ENCODE measurements at regions not wholly inside any gene's neighbourhood (a gene's known extent, or its start where the extent isn't known, plus 50 kb on each side); places are given as distances from the start of the nearest gene placed in this dataset.

DNA sequence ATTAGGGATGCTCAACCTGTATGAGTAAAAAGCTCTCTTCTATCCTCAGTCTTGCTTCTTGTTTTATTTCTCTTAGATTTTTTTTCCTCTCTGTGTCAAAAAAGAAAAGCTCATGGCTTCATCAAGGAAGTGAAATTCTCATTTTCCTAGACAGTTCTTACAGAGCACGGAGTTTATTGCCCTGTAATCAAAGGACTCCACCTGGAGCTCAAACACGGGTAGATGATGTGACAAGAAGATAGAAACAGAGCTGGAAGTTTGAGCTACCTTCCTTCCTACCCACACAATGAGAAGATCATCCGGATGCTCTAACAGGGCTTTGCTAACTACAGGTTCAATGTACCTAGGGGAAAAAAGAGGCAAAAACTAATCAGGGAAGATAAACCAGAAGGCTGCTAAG is 564.8 kb downstream of the MED13L start:
- Mint-ChIP-seq H3K36me3 (ENCODE audit: low read depth) (no peaks in the 10 kb centered on the region), H3K4me3 (no peak overlapping the region), H3K27ac (no peak overlapping the region), H3K9me3 (no peaks in the 10 kb centered on the region), H3K27me3 (no peaks in the 10 kb centered on the region), H3K4me1 (ENCODE audit: low read depth) (no peaks in the 10 kb centered on the region)
- intact Hi-C loops (cut with micrococcal nuclease): no loop called here

DNA sequence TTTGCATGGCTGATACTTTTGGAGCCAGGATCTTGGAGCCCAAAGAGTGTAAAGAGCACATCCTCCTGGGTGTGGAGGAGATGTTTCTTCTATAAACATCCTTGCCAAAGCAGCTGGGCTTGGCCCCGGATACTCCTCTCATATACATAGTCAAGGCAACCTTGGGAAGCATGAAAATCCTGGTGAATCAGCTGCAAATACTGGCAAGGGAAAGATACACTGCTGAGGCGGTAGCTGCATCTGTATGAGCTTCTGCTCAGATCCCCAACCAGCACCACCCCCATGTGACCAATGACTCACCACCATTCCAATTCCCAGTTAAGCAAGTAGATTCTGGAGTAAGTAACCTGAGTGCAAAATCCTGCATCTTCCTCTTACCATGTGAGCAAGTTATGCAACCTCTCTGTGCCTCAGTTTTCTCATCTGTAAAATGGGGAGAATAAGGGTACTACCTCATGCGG is 567.4 kb downstream of the MED13L start:
- Mint-ChIP-seq H3K4me3 (no peak overlapping the region), H3K36me3 (ENCODE audit: low read depth) (no peaks in the 10 kb centered on the region), H3K27ac (no peak overlapping the region), H3K4me1 (ENCODE audit: low read depth) (no peaks in the 10 kb centered on the region), H3K27me3 (no peaks in the 10 kb centered on the region), H3K9me3 (no peaks in the 10 kb centered on the region)
- intact Hi-C loops (cut with micrococcal nuclease): no loop called here

GRCh38 chr12:115709540-115710011 is 567.9 kb downstream of the MED13L start:
- no peak overlapping the region for H3K27ac Mint-ChIP-seq
- H3K4me1 Mint-ChIP-seq (ENCODE audit: low read depth): no peaks in the 10 kb centered on the region
- no peaks in the 10 kb centered on the region for H3K27me3 Mint-ChIP-seq
- no peak overlapping the region for H3K4me3 Mint-ChIP-seq
- H3K9me3 Mint-ChIP-seq: no peaks in the 10 kb centered on the region
- no peaks in the 10 kb centered on the region for H3K36me3 Mint-ChIP-seq (ENCODE audit: low read depth)
- intact Hi-C loops (cut with micrococcal nuclease): no loop called here

GRCh38 chr12:115708801-115709200 is 568.7 kb downstream of the MED13L start:
- Mint-ChIP-seq H3K4me1 (ENCODE audit: low read depth) (no peaks in the 10 kb centered on the region), H3K9me3 (no peaks in the 10 kb centered on the region), H3K27ac (no peak overlapping the region), H3K27me3 (no peaks in the 10 kb centered on the region), H3K4me3 (no peak overlapping the region), H3K36me3 (ENCODE audit: low read depth) (no peaks in the 10 kb centered on the region)
- intact Hi-C loops (cut with micrococcal nuclease): no loop called here

GRCh38 chr12:115700896-115701465 is 576.5 kb downstream of the MED13L start:
- no peak overlapping the region for H3K27ac Mint-ChIP-seq
- intact Hi-C loops (cut with micrococcal nuclease): no loop called here
- H3K4me3 Mint-ChIP-seq: no peak overlapping the region
- no peaks in the 10 kb centered on the region for H3K9me3 Mint-ChIP-seq
- no peaks in the 10 kb centered on the region for H3K36me3 Mint-ChIP-seq (ENCODE audit: low read depth)
- no peaks in the 10 kb centered on the region for H3K4me1 Mint-ChIP-seq (ENCODE audit: low read depth)
- H3K27me3 Mint-ChIP-seq: no peaks in the 10 kb centered on the region

- no peak overlapping the region for H3K4me3 Mint-ChIP-seq
These were observed 577.4 kb downstream of the MED13L start for GRCh38 chr12:115700081-115700480.

DNA sequence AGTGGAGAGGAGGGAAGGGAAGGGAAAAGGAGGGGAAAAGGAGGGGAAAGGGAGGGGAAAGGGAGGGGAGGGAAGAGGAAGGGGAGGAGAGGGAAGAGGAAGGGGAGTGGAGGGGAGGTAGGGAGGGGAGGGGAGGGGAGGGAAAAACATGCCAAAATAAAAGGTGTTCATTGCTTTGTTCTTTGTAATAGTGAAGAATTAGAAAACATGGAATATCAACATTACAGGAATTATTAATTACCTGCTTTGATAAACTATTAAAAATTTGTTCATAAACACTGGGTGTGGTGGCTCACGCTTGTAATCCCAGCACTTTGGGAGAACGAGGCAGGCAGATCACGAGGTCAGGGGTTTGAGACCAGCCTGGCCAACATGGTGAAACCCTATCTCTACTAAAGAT is 579.2 kb downstream of the MED13L start:
- Mint-ChIP-seq H3K27me3 (no peaks in the 10 kb centered on the region), H3K27ac (no peak overlapping the region), H3K4me3 (no peak overlapping the region), H3K4me1 (ENCODE audit: low read depth) (no peaks in the 10 kb centered on the region), H3K9me3 (no peaks in the 10 kb centered on the region), H3K36me3 (ENCODE audit: low read depth) (no peaks in the 10 kb centered on the region)
- intact Hi-C loops (cut with micrococcal nuclease): no loop called here

More at GRCh38 chr12:115700081-115700480, 577.4 kb downstream of the MED13L start:
- no peaks in the 10 kb centered on the region for H3K9me3 Mint-ChIP-seq
- no peak overlapping the region for H3K27ac Mint-ChIP-seq
- intact Hi-C loops (cut with micrococcal nuclease): no loop called here
- no peaks in the 10 kb centered on the region for H3K27me3 Mint-ChIP-seq
- H3K36me3 Mint-ChIP-seq (ENCODE audit: low read depth): no peaks in the 10 kb centered on the region
- H3K4me1 Mint-ChIP-seq (ENCODE audit: low read depth): no peaks in the 10 kb centered on the region

GRCh38 chr12:115697340-115697739 is 580.2 kb downstream of the MED13L start:
- Mint-ChIP-seq H3K4me1 (ENCODE audit: low read depth) (no peaks in the 10 kb centered on the region), H3K36me3 (ENCODE audit: low read depth) (no peaks in the 10 kb centered on the region)

GRCh38 chr12:115694564-115694963 is 582.9 kb downstream of the MED13L start:
- Mint-ChIP-seq H3K36me3 (ENCODE audit: low read depth) (no peaks in the 10 kb centered on the region), H3K4me3 (no peak overlapping the region), H3K4me1 (ENCODE audit: low read depth) (no peaks in the 10 kb centered on the region), H3K9me3 (no peaks in the 10 kb centered on the region), H3K27me3 (no peaks in the 10 kb centered on the region), H3K27ac (no peak overlapping the region)
- intact Hi-C loops (cut with micrococcal nuclease): no loop called here

More at GRCh38 chr12:115697340-115697739, 580.2 kb downstream of the MED13L start:
- no peaks in the 10 kb centered on the region for H3K9me3 Mint-ChIP-seq
- intact Hi-C loops (cut with micrococcal nuclease): no loop called here
- H3K4me3 Mint-ChIP-seq: no peak overlapping the region
- H3K27me3 Mint-ChIP-seq: no peaks in the 10 kb centered on the region
- no peak overlapping the region for H3K27ac Mint-ChIP-seq

GRCh38 chr12:115693970-115694369 is 583.5 kb downstream of the MED13L start:
- intact Hi-C loops (cut with micrococcal nuclease): no loop called here
- H3K4me3 Mint-ChIP-seq: no peak overlapping the region
- H3K27ac Mint-ChIP-seq: no peak overlapping the region
- H3K27me3 Mint-ChIP-seq: no peaks in the 10 kb centered on the region
- H3K36me3 Mint-ChIP-seq (ENCODE audit: low read depth): no peaks in the 10 kb centered on the region
- no peaks in the 10 kb centered on the region for H3K4me1 Mint-ChIP-seq (ENCODE audit: low read depth)
- H3K9me3 Mint-ChIP-seq: no peaks in the 10 kb centered on the region

DNA sequence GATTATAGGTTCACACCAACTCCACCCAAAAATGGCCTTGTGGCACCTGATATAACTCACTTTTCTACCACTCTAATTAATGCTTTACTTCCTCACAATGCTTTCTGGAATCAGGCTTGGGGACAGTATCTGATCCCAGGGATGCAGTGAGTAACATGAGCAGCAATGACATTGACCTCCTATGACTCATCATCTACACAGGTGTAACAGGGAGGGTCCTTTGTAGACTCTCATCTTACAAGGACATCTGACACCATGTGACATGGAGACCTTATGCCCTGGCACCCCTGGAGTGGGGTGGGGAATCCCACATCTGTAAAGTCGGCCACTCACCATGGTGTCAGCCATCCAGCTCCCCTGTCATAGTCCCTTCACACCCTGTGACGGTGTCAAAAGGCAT is 586.4 kb downstream of the MED13L start:
- H3K27me3 Mint-ChIP-seq: no peaks in the 10 kb centered on the region
- H3K4me1 Mint-ChIP-seq (ENCODE audit: low read depth): no peaks in the 10 kb centered on the region
- intact Hi-C loops (cut with micrococcal nuclease): no loop called here
- H3K36me3 Mint-ChIP-seq (ENCODE audit: low read depth): no peaks in the 10 kb centered on the region
- no peak overlapping the region for H3K4me3 Mint-ChIP-seq
- H3K27ac Mint-ChIP-seq: no peak overlapping the region
- no peaks in the 10 kb centered on the region for H3K9me3 Mint-ChIP-seq

- H3K4me1 Mint-ChIP-seq (ENCODE audit: low read depth): no peaks in the 10 kb centered on the region
- intact Hi-C loops (cut with micrococcal nuclease): no loop called here
- H3K36me3 Mint-ChIP-seq (ENCODE audit: low read depth): no peaks in the 10 kb centered on the region
- no peaks in the 10 kb centered on the region for H3K9me3 Mint-ChIP-seq
- H3K27ac Mint-ChIP-seq: no peak overlapping the region
- no peak overlapping the region for H3K4me3 Mint-ChIP-seq
- no peaks in the 10 kb centered on the region for H3K27me3 Mint-ChIP-seq
These were observed 590.4 kb downstream of the MED13L start for GRCh38 chr12:115687094-115687493.

DNA sequence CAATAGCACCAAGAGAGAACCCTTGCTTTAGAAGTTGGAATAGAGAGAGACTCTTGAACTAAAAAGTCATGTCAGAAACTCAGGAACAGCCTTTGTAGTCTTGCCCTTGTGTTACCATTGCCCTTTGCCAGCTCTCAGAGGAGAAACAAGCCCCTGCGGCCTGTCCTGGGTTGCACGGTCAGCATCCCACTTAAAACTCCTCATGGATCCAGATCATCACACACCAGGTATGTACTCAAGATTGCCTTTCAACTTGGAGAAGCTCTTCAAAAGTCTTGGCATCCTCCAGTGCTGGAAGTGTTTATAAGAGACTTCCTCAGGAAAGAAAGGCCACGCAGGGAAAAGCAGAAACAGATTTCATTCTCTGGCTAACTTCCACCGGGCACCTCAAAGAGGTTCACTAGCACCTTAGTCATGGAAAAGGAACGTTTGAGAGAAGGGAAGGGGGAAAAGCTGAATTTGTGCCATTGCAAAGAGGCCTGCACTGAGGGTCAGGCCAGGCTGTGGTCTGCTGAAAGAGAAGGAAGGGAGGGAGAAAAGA is 594.2 kb downstream of the MED13L start:
- Mint-ChIP-seq H3K36me3 (ENCODE audit: low read depth) (no peaks in the 10 kb centered on the region), H3K27me3 (no peaks in the 10 kb centered on the region), H3K4me1 (ENCODE audit: low read depth) (no peaks in the 10 kb centered on the region), H3K9me3 (no peaks in the 10 kb centered on the region), H3K27ac (no peak overlapping the region), H3K4me3 (no peak overlapping the region)
- intact Hi-C loops (cut with micrococcal nuclease): no loop called here

GRCh38 chr12:115680967-115681366 is 596.5 kb downstream of the MED13L start:
- Mint-ChIP-seq H3K9me3 (no peaks in the 10 kb centered on the region), H3K27ac (no peak overlapping the region), H3K4me1 (ENCODE audit: low read depth) (no peaks in the 10 kb centered on the region), H3K27me3 (no peaks in the 10 kb centered on the region), H3K36me3 (ENCODE audit: low read depth) (no peaks in the 10 kb centered on the region), H3K4me3 (no peak overlapping the region)
- intact Hi-C loops (cut with micrococcal nuclease): no loop called here

- Mint-ChIP-seq H3K36me3 (ENCODE audit: low read depth) (no peaks in the 10 kb centered on the region), H3K27ac (no peak overlapping the region), H3K9me3 (no peaks in the 10 kb centered on the region), H3K27me3 (no peaks in the 10 kb centered on the region), H3K4me1 (ENCODE audit: low read depth) (no peaks in the 10 kb centered on the region), H3K4me3 (no peak overlapping the region)
- intact Hi-C loops (cut with micrococcal nuclease): no loop called here
These were observed 604.9 kb downstream of the MED13L start for GRCh38 chr12:115672506-115673080.

All from dendritic cell treated with granulocyte-macrophage colony-stimulating factor and Interleukin-4, amounts not matched to agents 40 ng/mL and 50 ng/mL, for 4 days (primary cell).